Keratinocyte (primary cell): ENCODE measurements at regions not wholly inside any gene's neighbourhood (a gene's known extent, or its start where the extent isn't known, plus 50 kb on each side); places are given as distances from the start of the nearest gene placed in this dataset.

ENCODE experiments used
- DNase-seq: peaks from one replicate; pipeline ENCODE4 v3.0.0-alpha.2; 2011; ENCODE audit warnings: low read depth, missing footprints, low spot score
- FAIRE-seq: peaks from 2 replicates; lab custom pipeline; 2011; peaks lifted over from hg19 to GRCh38; lab: Jason Lieb, UNC
- H2AFZ ChIP-seq: 2 replicates; pipeline ENCODE4 v1.6.0; 2012; ENCODE audit warnings: low read length, control low read depth, inconsistent platforms; ENCODE audit not compliant: control insufficient read depth
- H3K27ac ChIP-seq: 2 replicates; pipeline ENCODE4 v1.5.1; 2011; ENCODE audit warnings: low read length; ENCODE audit not compliant: control insufficient read depth, insufficient read depth
- H3K27me3 ChIP-seq: 3 replicates; pipeline ENCODE4 v1.6.0; 2011; ENCODE audit warnings: low read length; ENCODE audit not compliant: control insufficient read depth, insufficient read depth; ENCODE audit errors: extremely low read depth
- H3K36me3 ChIP-seq, 2 experiments: 2 replicates in 1 of 2; 3 replicates in 1 of 2; pipeline ENCODE4 v1.5.1; 2011; ENCODE audit warnings: low read length in 2 of 2, mild to moderate bottlenecking in 1 of 2; ENCODE audit not compliant: control insufficient read depth in 2 of 2, insufficient read depth in 2 of 2; ENCODE audit errors: extremely low read depth in 1 of 2
- H3K4me1 ChIP-seq: 3 replicates; pipeline ENCODE4 v1.5.1; 2011; ENCODE audit warnings: low read length; ENCODE audit not compliant: control insufficient read depth, insufficient read depth; ENCODE audit errors: extremely low read depth
- H3K4me2 ChIP-seq: 3 replicates; pipeline ENCODE4 v1.6.0; 2011; ENCODE audit warnings: low read depth, low read length; ENCODE audit not compliant: control insufficient read depth, insufficient read depth; ENCODE audit errors: extremely low read depth
- H3K4me3 ChIP-seq, 3 experiments: fragments of 200-600 bp in 1 of 3; sonication (generic) in 1 of 3; 2 replicates in 2 of 3; 3 replicates in 1 of 3; pipeline ENCODE4 v1.5.1; 2011 to 2016; ENCODE audit warnings: low read length in 3 of 3, mild to moderate bottlenecking in 3 of 3, control low read depth in 2 of 3, inconsistent platforms in 1 of 3, low read depth in 1 of 3, mixed read lengths in 1 of 3, mixed run types in 1 of 3, moderate library complexity in 1 of 3; ENCODE audit not compliant: control insufficient read depth in 2 of 3, insufficient read depth in 2 of 3; ENCODE audit errors: extremely low read depth in 1 of 3
- H3K79me2 ChIP-seq: 2 replicates; pipeline ENCODE4 v1.6.0; 2012; ENCODE audit warnings: low read length; ENCODE audit not compliant: control insufficient read depth, insufficient read depth
- H3K9ac ChIP-seq: 3 replicates; pipeline ENCODE4 v1.6.0; 2011; ENCODE audit warnings: low read length; ENCODE audit not compliant: control insufficient read depth, insufficient read depth; ENCODE audit errors: extremely low read depth
- H3K9me1 ChIP-seq: 3 replicates; pipeline ENCODE4 v1.6.0; 2011; ENCODE audit warnings: low read length; ENCODE audit not compliant: control insufficient read depth, insufficient read depth; ENCODE audit errors: extremely low read depth
- H3K9me3 ChIP-seq: 2 replicates; pipeline ENCODE4 v1.5.1; 2012; ENCODE audit warnings: low read depth, low read length; ENCODE audit not compliant: control insufficient read depth
- H4K20me1 ChIP-seq: 3 replicates; pipeline ENCODE4 v1.6.0; 2011; ENCODE audit warnings: low read length; ENCODE audit not compliant: control insufficient read depth, insufficient read depth; ENCODE audit errors: extremely low read depth
- CTCF ChIP-seq, 3 experiments: IDR thresholded peaks in 1 of 3; conservative IDR thresholded peaks in 1 of 3; optimal IDR thresholded peaks in 1 of 3; 2 replicates in 2 of 3; 3 replicates in 1 of 3; pipeline versions ENCODE3 to v1.5.1; 2011; ENCODE audit warnings: low read length in 3 of 3, mild to moderate bottlenecking in 3 of 3, moderate library complexity in 2 of 3, control low read depth in 1 of 3, inconsistent platforms in 1 of 3; ENCODE audit not compliant: insufficient read depth in 2 of 3; ENCODE audit errors: extremely low read depth in 1 of 3
- EZH2 ChIP-seq: IDR thresholded peaks from one replicate; pipeline ENCODE4 v1.6.1; 2012; ENCODE audit warnings: inconsistent platforms, mild to moderate bottlenecking, low read length, moderate library complexity
- dilution Hi-C: fragments of 300-500 bp; cut with MboI; formaldehyde crosslinking; loops from one replicate; pipeline ENCODE4 v1.7.0; 2020; ENCODE audit warnings: low sequenced_read_pairs; ENCODE audit not compliant: extremely low pct_ligation_motif_present

GRCh38 chr4:1554246-1554875, 129.8 kb downstream of the FAM53A start:
- no peaks in the 10 kb centered on the region for H4K20me1 ChIP-seq
- no peaks in the 10 kb centered on the region for H3K9me1 ChIP-seq
- no peak overlapping the region for H3K4me2 ChIP-seq
- no peak overlapping the region for H2AFZ ChIP-seq
- H3K9me3 ChIP-seq, result no peaks in the 10 kb centered on the region
- no peaks in the 10 kb centered on the region for H3K4me1 ChIP-seq
- TF ChIP-seq CTCF (optimal IDR thresholded peaks at IDR 0.05 in 1 of 3, IDR thresholded peaks at IDR 0.05 in 1 of 3, conservative IDR thresholded peaks at IDR 0.05 in 1 of 3; ENCODE audit: extremely low read depth in 1 of 3, insufficient read depth in 2 of 3, low read length in 3 of 3), result no peak
- no peak for TF ChIP-seq EZH2
- no peak for FAIRE-seq
- no peak overlapping the region for H3K4me3 ChIP-seq
- H3K79me2 ChIP-seq, result no peaks in the 10 kb centered on the region
- no peak overlapping the region for H3K9ac ChIP-seq
- dilution Hi-C loops, result no loop called here
- H3K27me3 ChIP-seq, result peaks cover 54% of the 10 kb centered on the region
- DNase-seq, result no peak
- H3K36me3 ChIP-seq, result no peaks in the 10 kb centered on the region
- H3K27ac ChIP-seq, result no peak overlapping the region

GRCh38 chr4:1553365-1553764, 130.7 kb downstream of the FAM53A start:
- H3K4me1 ChIP-seq, result peaks cover 5% of the 10 kb centered on the region
- H3K4me3 ChIP-seq, result no peak overlapping the region
- no peaks in the 10 kb centered on the region for H4K20me1 ChIP-seq
- no peak overlapping the region for H2AFZ ChIP-seq
- dilution Hi-C loops, result no loop called here
- H3K9ac ChIP-seq, result no peak overlapping the region
- H3K27ac ChIP-seq, result no peak overlapping the region
- no peaks in the 10 kb centered on the region for H3K9me3 ChIP-seq
- DNase-seq (no peak), FAIRE-seq (no peak)
- no peak overlapping the region for H3K4me2 ChIP-seq
- H3K79me2 ChIP-seq, result no peaks in the 10 kb centered on the region
- no peaks in the 10 kb centered on the region for H3K9me1 ChIP-seq
- H3K36me3 ChIP-seq, result no peaks in the 10 kb centered on the region
- no peak for TF ChIP-seq CTCF (optimal IDR thresholded peaks at IDR 0.05 in 1 of 3, IDR thresholded peaks at IDR 0.05 in 1 of 3, conservative IDR thresholded peaks at IDR 0.05 in 1 of 3; ENCODE audit: extremely low read depth in 1 of 3, insufficient read depth in 2 of 3, low read length in 3 of 3)
- TF ChIP-seq EZH2, result no peak
- peaks cover 54% of the 10 kb centered on the region for H3K27me3 ChIP-seq
